ENCODE measurements at regions not wholly inside any gene's neighbourhood (a gene's known extent, or its start where the extent isn't known, plus 50 kb on each side); places are given as distances from the start of the nearest gene placed in this dataset.

DNA sequence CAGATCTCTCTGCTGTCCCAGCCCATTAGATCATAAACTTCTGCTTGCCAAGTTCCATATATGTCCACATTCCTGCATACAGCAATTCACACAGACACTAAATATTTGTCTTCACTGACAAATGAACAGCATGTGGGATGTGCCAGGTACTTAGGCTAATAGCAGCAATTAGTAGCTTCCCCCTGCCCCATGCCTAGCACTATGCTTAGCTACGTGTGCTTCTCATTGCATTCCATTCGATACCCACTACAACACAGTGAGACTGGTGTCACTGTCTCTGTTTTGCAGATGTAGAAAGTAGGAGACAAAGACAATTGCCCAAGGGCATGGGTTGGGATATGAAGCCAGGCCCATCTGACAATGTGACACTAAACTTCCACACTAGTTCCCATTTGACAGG, 308.4 kb downstream of the BCL11B start:
- TF ChIP-seq, protein P1, sequence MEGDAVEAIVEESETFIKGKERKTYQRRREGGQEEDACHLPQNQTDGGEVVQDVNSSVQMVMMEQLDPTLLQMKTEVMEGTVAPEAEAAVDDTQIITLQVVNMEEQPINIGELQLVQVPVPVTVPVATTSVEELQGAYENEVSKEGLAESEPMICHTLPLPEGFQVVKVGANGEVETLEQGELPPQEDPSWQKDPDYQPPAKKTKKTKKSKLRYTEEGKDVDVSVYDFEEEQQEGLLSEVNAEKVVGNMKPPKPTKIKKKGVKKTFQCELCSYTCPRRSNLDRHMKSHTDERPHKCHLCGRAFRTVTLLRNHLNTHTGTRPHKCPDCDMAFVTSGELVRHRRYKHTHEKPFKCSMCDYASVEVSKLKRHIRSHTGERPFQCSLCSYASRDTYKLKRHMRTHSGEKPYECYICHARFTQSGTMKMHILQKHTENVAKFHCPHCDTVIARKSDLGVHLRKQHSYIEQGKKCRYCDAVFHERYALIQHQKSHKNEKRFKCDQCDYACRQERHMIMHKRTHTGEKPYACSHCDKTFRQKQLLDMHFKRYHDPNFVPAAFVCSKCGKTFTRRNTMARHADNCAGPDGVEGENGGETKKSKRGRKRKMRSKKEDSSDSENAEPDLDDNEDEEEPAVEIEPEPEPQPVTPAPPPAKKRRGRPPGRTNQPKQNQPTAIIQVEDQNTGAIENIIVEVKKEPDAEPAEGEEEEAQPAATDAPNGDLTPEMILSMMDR (IDR thresholded peaks at IDR 0.05), result no peak
- no peak for TF ChIP-seq ZFX (IDR thresholded peaks at IDR 0.05; ENCODE audit: borderline replicate concordance)
